Ovary (tissue), 3 donors: ENCODE measurements at regions not wholly inside any gene's neighbourhood (a gene's known extent, or its start where the extent isn't known, plus 50 kb on each side); places are given as distances from the start of the nearest gene placed in this dataset.

Experiments used
- EP300 ChIP-seq: sonication (generic); formaldehyde crosslinking; IDR thresholded peaks from one replicate; pipeline ENCODE4 v1.6.1; 2017; ENCODE audit warnings: antibody characterized with exemption
- POLR2A ChIP-seq: fragments of 450-650 bp; IDR thresholded peaks from one replicate; pipeline ENCODE4 v1.6.1; 2017; ENCODE audit warnings: antibody characterized with exemption, mild to moderate bottlenecking, moderate library complexity
- TF ChIP-seq, protein P1 (sequence below), 3 donors: fragments of 450-650 bp in 2 of 3; fragments of 200-600 bp in 1 of 3; IDR thresholded peaks; one replicate each; pipeline versions ENCODE4 v1.5.1 to v1.8.0; 2016 to 2022; ENCODE audit warnings: antibody characterized with exemption in 3 of 3, mild to moderate bottlenecking in 1 of 3
- donor health status: DM: no; HTN: no; CAD: no.

DNA sequence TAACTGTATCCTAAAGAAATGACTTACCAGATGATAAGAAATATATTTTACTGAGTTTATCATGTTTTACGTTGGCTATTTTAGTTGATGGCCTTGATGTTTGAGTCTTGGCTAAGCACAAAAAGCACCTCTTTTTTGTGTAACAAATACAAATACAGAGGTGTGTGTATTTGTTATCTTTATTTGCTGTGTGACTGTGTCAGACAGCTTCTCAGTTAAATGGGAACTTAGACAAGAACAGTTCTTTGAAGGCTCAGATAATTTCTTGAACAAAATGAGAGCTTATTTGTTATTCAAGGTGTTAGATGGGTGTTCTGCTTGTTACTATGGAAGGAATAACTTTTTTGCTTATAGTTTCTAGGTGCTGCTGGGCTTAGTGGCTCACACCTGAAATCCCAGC lies 95.4 kb downstream of the RPS12 start:
- TF ChIP-seq, protein P1, sequence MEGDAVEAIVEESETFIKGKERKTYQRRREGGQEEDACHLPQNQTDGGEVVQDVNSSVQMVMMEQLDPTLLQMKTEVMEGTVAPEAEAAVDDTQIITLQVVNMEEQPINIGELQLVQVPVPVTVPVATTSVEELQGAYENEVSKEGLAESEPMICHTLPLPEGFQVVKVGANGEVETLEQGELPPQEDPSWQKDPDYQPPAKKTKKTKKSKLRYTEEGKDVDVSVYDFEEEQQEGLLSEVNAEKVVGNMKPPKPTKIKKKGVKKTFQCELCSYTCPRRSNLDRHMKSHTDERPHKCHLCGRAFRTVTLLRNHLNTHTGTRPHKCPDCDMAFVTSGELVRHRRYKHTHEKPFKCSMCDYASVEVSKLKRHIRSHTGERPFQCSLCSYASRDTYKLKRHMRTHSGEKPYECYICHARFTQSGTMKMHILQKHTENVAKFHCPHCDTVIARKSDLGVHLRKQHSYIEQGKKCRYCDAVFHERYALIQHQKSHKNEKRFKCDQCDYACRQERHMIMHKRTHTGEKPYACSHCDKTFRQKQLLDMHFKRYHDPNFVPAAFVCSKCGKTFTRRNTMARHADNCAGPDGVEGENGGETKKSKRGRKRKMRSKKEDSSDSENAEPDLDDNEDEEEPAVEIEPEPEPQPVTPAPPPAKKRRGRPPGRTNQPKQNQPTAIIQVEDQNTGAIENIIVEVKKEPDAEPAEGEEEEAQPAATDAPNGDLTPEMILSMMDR (IDR thresholded peaks at IDR 0.05) = no peak
- no peak for TF ChIP-seq POLR2A
- no peak for TF ChIP-seq EP300
